SU-DHL-6 (cell line): ENCODE measurements at regions not wholly inside any gene's neighbourhood (a gene's known extent, or its start where the extent isn't known, plus 50 kb on each side); places are given as distances from the start of the nearest gene placed in this dataset.

Experiments used
- H2AFZ ChIP-seq: fragments of 200-600 bp; sonication (generic); 2 replicates; pipeline ENCODE4 v1.6.1; 2014; ENCODE audit warnings: low read depth, mild to moderate bottlenecking, moderate library complexity, mixed read lengths, antibody characterized with exemption, low read length; ENCODE audit not compliant: severe bottlenecking
- H3F3A ChIP-seq: fragments of 200-600 bp; shearing (Covaris generic); 2 replicates; pipeline ENCODE4 v1.6.0; 2016; ENCODE audit warnings: antibody characterized with exemption, mild to moderate bottlenecking; ENCODE audit not compliant: insufficient read depth
- H3K27ac ChIP-seq: fragments of 200-600 bp; sonication (generic); 2 replicates; pipeline ENCODE4 v1.5.1; 2016; ENCODE audit warnings: low read depth, mild to moderate bottlenecking, low read length, moderate library complexity, mixed read lengths
- H3K27me3 ChIP-seq: fragments of 200-600 bp; sonication (generic), shearing (Covaris generic); 2 replicates; pipeline ENCODE4 v1.6.0; 2014; ENCODE audit warnings: mild to moderate bottlenecking, low read length
- H3K36me3 ChIP-seq: fragments of 200-600 bp; sonication (generic); 2 replicates; pipeline ENCODE4 v1.6.1; 2014; ENCODE audit warnings: mild to moderate bottlenecking, low read length, mixed read lengths
- H3K4me2 ChIP-seq: fragments of 300-600, 200-600 bp; shearing (Covaris generic), sonication (generic); 2 replicates; pipeline ENCODE4 v1.6.0; 2014; ENCODE audit warnings: low read length, low read depth, mild to moderate bottlenecking; ENCODE audit not compliant: poor library complexity, severe bottlenecking
- H3K4me3 ChIP-seq: fragments of 200-600 bp; sonication (generic); 2 replicates; pipeline ENCODE4 v1.5.1; 2014; ENCODE audit warnings: antibody characterized with exemption, low read length, mild to moderate bottlenecking, mixed read lengths; ENCODE audit not compliant: insufficient read depth, poor library complexity, severe bottlenecking
- H3K79me2 ChIP-seq: fragments of 200-600 bp; sonication (generic); 2 replicates; pipeline ENCODE4 v1.6.1; 2014; ENCODE audit warnings: mild to moderate bottlenecking, low read length, moderate library complexity; ENCODE audit not compliant: insufficient read depth
- H3K9ac ChIP-seq: fragments of 200-600 bp; sonication (generic); 2 replicates; pipeline ENCODE4 v1.7.0; 2014; ENCODE audit warnings: mild to moderate bottlenecking, low read length
- H3K9me2 ChIP-seq: fragments of 200-600 bp; sonication (generic); replicated peaks from 2 replicates; pipeline ENCODE4 v1.6.1; 2014; ENCODE audit warnings: low read length; ENCODE audit not compliant: insufficient read depth
- H3K9me3 ChIP-seq: fragments of 200-600 bp; sonication (generic); 2 replicates; pipeline ENCODE4 v1.6.1; 2014; ENCODE audit warnings: low read length, mixed read lengths; ENCODE audit not compliant: insufficient read depth
- H4K20me1 ChIP-seq: fragments of 200-600 bp; sonication (generic); 2 replicates; pipeline ENCODE4 v1.6.1; 2014; ENCODE audit warnings: low read depth, mild to moderate bottlenecking, antibody characterized with exemption, low read length, moderate library complexity, mixed read lengths
- EZH2phosphoT487 ChIP-seq: fragments of 200-600 bp; sonication (generic), shearing (Covaris generic); conservative IDR thresholded peaks from 2 replicates; pipeline ENCODE4 v1.6.1; 2018; ENCODE audit warnings: mild to moderate bottlenecking, antibody characterized with exemption, low read length, moderate library complexity, mixed read lengths
- TF ChIP-seq, protein P1 (sequence below): fragments of 200-600 bp; sonication (generic); IDR thresholded peaks from one replicate; pipeline ENCODE4 v1.5.1; 2017; ENCODE audit warnings: antibody characterized with exemption, mild to moderate bottlenecking, low read length, moderate library complexity; ENCODE audit not compliant: insufficient read depth, poor library complexity, severe bottlenecking

GRCh38 chr2:234771176-234771575 lies 180.6 kb upstream of the SH3BP4 start:
- no peak for TF ChIP-seq EZH2phosphoT487
- TF ChIP-seq, protein P1, sequence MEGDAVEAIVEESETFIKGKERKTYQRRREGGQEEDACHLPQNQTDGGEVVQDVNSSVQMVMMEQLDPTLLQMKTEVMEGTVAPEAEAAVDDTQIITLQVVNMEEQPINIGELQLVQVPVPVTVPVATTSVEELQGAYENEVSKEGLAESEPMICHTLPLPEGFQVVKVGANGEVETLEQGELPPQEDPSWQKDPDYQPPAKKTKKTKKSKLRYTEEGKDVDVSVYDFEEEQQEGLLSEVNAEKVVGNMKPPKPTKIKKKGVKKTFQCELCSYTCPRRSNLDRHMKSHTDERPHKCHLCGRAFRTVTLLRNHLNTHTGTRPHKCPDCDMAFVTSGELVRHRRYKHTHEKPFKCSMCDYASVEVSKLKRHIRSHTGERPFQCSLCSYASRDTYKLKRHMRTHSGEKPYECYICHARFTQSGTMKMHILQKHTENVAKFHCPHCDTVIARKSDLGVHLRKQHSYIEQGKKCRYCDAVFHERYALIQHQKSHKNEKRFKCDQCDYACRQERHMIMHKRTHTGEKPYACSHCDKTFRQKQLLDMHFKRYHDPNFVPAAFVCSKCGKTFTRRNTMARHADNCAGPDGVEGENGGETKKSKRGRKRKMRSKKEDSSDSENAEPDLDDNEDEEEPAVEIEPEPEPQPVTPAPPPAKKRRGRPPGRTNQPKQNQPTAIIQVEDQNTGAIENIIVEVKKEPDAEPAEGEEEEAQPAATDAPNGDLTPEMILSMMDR = no peak
- Histone ChIP-seq H3K36me3 (no peaks in the 10 kb centered on the region), H3K4me2 (no peak overlapping the region), H3K27ac (no peak overlapping the region), H3K27me3 (no peaks in the 10 kb centered on the region), H2AFZ (no peak overlapping the region), H3K79me2 (no peaks in the 10 kb centered on the region), H3K9me2 (no peaks in the 10 kb centered on the region), H3F3A (no peaks in the 10 kb centered on the region), H3K4me3 (no peak overlapping the region), H3K9ac (no peak overlapping the region), H4K20me1 (no peaks in the 10 kb centered on the region), H3K9me3 (no peaks in the 10 kb centered on the region)

GRCh38 chr2:234770715-234771141 lies 181.1 kb upstream of the SH3BP4 start:
- no peak overlapping the region for H3K4me2 ChIP-seq
- no peaks in the 10 kb centered on the region for H3K9me2 ChIP-seq
- no peaks in the 10 kb centered on the region for H4K20me1 ChIP-seq
- H3K4me3 ChIP-seq = no peak overlapping the region
- H3K27ac ChIP-seq = no peak overlapping the region
- no peaks in the 10 kb centered on the region for H3K79me2 ChIP-seq
- no peak overlapping the region for H2AFZ ChIP-seq
- H3K9me3 ChIP-seq = no peaks in the 10 kb centered on the region
- TF ChIP-seq, protein P1 = no peak
- no peak for TF ChIP-seq EZH2phosphoT487
- no peak overlapping the region for H3K9ac ChIP-seq
- no peaks in the 10 kb centered on the region for H3F3A ChIP-seq
- no peaks in the 10 kb centered on the region for H3K36me3 ChIP-seq
- H3K27me3 ChIP-seq = no peaks in the 10 kb centered on the region

- H3F3A ChIP-seq = no peaks in the 10 kb centered on the region
- H2AFZ ChIP-seq = no peak overlapping the region
- H3K9me2 ChIP-seq = no peaks in the 10 kb centered on the region
- no peak overlapping the region for H3K4me2 ChIP-seq
- no peaks in the 10 kb centered on the region for H4K20me1 ChIP-seq
- no peaks in the 10 kb centered on the region for H3K27me3 ChIP-seq
- no peak overlapping the region for H3K4me3 ChIP-seq
- no peak for TF ChIP-seq EZH2phosphoT487
- TF ChIP-seq, protein P1 = no peak
- H3K36me3 ChIP-seq = no peaks in the 10 kb centered on the region
- no peak overlapping the region for H3K9ac ChIP-seq
- no peaks in the 10 kb centered on the region for H3K79me2 ChIP-seq
- H3K9me3 ChIP-seq = no peaks in the 10 kb centered on the region
- no peak overlapping the region for H3K27ac ChIP-seq
Measured at GRCh38 chr2:234770031-234770506, 181.7 kb upstream of the SH3BP4 start.
